ENCODE measurements at regions not wholly inside any gene's neighbourhood (a gene's known extent, or its start where the extent isn't known, plus 50 kb on each side); places are given as distances from the start of the nearest gene placed in this dataset.
A peak's percentile ranks its signal among the peaks of the same experiment; 100 is the strongest.
"Not testable (repeated sequence)": the region's sequence is repeated elsewhere in the genome, so short reads cannot be mapped to it uniquely, and the experiment has no call there.

DNA sequence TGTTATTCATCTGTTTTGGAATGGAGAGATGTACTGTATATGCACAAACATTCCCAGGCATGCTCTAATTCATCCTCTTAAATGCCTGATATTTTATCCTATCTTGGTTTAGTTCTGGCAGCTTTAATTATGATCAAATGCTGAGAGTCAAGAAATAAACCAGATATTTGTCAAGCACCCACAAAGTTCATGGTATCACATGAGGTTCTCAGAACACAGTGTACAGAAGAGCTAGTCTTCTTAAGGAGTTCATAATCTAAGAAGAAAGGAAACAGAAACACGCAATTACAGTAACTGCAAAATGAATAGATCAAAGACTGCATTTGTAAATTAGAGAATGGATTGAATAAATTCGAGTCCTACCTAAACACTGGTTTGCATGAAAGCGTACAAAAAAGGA, 58.3 kb upstream of the KCNH1 start:
- Histone ChIP-seq H3K4me3 (replicated peaks; ENCODE audit: low read depth, low read length) (no peak overlapping the region), H3K36me3 (ENCODE audit: control insufficient read depth, insufficient read depth, low read length) (no peaks in the 10 kb centered on the region), H3K27me3 (replicated peaks; ENCODE audit: control insufficient read depth, insufficient read depth, low read length) (no peaks in the 10 kb centered on the region)
- TF ChIP-seq CTCF (IDR thresholded peaks at IDR 0.05; ENCODE audit: insufficient read depth, low read length, poor library complexity, severe bottlenecking) = no peak
- no peak for DNase-seq (ENCODE audit: extremely low read depth, insufficient read length)

DNA sequence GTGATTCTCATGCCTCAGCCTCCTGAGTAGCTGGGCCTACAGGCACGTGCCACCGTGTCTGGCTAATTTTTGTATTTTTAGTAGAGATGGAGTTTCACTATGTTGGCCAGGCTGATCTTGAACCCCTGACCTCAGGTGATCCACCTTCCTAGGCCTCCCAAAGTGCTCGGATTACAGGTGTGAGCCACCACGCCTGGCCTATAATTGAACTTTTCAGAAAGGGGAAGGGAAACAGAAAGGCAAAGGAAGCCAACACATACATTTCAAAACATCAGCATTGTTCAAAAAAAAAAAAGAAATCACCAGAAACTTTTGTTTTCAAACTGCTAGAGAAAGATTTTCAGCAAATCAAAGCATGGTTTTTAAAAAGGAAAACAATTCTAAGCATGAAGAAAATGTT, 54.8 kb upstream of the KCNH1 start:
- H3K36me3 ChIP-seq (ENCODE audit: control insufficient read depth, insufficient read depth, low read length); H3K4me3 ChIP-seq (replicated peaks; ENCODE audit: low read depth, low read length); H3K27me3 ChIP-seq (replicated peaks; ENCODE audit: control insufficient read depth, insufficient read depth, low read length): not testable (repeated sequence)
- DNase-seq (ENCODE audit: extremely low read depth, insufficient read length) = peak; percentile 9

- no peak for DNase-seq (ENCODE audit: extremely low read depth, insufficient read length)
- H3K4me3 ChIP-seq (replicated peaks; ENCODE audit: low read depth, low read length) = no peak overlapping the region
- no peaks in the 10 kb centered on the region for H3K36me3 ChIP-seq (ENCODE audit: control insufficient read depth, insufficient read depth, low read length)
- TF ChIP-seq CTCF (IDR thresholded peaks at IDR 0.05; ENCODE audit: insufficient read depth, low read length, poor library complexity, severe bottlenecking) = no peak
- no peaks in the 10 kb centered on the region for H3K27me3 ChIP-seq (replicated peaks; ENCODE audit: control insufficient read depth, insufficient read depth, low read length)
Observed at GRCh38 chr1:211183747-211184313, 49.9 kb upstream of the KCNH1 start.
